ENCODE measurements at regions not wholly inside any gene's neighbourhood (a gene's known extent, or its start where the extent isn't known, plus 50 kb on each side); places are given as distances from the start of the nearest gene placed in this dataset.

DNA sequence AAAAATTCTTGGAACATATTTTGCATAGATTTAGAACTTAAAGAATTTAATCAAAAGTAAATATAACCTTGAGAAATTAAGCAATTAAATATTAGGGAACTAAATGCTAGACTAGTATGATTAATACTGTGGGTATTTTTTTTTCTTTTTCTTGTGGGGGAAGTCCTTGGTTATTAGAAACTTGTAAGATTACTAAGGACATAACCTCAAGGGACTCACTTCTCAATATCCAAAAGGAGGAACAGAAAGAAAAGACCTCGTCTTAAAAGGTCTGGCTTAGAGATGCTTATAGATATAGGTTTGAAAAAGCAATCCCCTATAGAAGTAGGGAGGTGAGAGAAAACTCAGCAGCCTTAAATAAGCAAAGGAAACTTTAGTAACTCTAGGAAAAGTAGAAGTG is 368.5 kb downstream of the INSC start:
- DNase-seq (ENCODE audit: extremely low spot score): no peak
- CTCF ChIA-PET: no interaction called here
- TF ChIP-seq, protein P1, sequence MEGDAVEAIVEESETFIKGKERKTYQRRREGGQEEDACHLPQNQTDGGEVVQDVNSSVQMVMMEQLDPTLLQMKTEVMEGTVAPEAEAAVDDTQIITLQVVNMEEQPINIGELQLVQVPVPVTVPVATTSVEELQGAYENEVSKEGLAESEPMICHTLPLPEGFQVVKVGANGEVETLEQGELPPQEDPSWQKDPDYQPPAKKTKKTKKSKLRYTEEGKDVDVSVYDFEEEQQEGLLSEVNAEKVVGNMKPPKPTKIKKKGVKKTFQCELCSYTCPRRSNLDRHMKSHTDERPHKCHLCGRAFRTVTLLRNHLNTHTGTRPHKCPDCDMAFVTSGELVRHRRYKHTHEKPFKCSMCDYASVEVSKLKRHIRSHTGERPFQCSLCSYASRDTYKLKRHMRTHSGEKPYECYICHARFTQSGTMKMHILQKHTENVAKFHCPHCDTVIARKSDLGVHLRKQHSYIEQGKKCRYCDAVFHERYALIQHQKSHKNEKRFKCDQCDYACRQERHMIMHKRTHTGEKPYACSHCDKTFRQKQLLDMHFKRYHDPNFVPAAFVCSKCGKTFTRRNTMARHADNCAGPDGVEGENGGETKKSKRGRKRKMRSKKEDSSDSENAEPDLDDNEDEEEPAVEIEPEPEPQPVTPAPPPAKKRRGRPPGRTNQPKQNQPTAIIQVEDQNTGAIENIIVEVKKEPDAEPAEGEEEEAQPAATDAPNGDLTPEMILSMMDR (IDR thresholded peaks at IDR 0.05; ENCODE audit: control extremely low read depth, extremely low read depth, low read depth, missing control alignments): no peak
- POLR2A ChIA-PET: no interaction called here

DNA sequence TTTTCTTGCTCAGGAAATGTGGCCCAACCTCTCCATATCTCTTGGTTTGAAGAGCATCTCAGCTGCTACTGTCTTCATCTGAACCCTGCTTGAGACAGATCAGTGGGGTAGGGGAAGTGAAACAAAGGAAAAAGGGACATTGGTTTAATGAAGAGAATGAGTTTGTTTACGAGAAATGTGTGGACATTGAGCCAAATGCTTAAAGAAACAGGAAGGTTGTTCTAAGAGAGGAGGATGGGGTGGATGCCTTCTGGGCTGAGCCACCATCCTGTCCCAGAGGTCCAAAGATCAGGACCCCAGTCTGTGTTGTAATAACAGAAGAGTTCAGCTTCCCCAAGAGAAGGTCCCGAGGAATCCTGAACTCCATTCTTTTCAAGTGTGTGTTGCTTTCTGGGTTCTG is 369.7 kb downstream of the INSC start:
- ChIA-PET POLR2A (no interaction called here), CTCF (interaction anchor here (1.1 kb wide), 1 partner anchor 16 kb away, joined by 3 read pairs; no protein-coding TSS in a partner anchor)
- no peak for DNase-seq (ENCODE audit: extremely low spot score)
- TF ChIP-seq, protein P1 (IDR thresholded peaks at IDR 0.05; ENCODE audit: control extremely low read depth, extremely low read depth, low read depth, missing control alignments): no peak

DNA sequence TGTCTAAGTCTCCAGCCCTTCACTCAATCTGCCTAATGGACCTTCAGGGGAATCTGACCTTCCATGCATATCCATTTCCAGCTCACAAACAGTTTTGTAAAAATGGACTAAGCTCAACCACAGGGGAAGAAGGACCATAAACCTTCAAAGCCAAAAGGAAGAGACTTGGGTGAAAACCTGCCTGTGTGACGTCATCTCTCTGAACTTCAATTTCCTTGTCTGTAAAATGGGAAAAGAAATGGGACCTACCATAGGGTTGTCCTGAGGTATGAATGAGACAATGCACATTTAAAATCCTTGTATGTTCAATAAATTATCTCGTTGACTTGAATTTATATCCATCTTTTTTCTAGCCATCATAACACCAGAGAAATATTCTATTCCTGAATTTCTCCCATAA is 370.7 kb downstream of the INSC start:
- POLR2A ChIA-PET: no interaction called here
- CTCF ChIA-PET: interaction anchor here (0.7 to 1.1 kb wide), 2 partner anchors 13 to 15 kb away, joined by 3 read pairs; no protein-coding TSS in a partner anchor
- TF ChIP-seq, protein P1 (IDR thresholded peaks at IDR 0.05; ENCODE audit: control extremely low read depth, extremely low read depth, low read depth, missing control alignments): no peak
- DNase-seq (ENCODE audit: extremely low spot score): no peak

DNA sequence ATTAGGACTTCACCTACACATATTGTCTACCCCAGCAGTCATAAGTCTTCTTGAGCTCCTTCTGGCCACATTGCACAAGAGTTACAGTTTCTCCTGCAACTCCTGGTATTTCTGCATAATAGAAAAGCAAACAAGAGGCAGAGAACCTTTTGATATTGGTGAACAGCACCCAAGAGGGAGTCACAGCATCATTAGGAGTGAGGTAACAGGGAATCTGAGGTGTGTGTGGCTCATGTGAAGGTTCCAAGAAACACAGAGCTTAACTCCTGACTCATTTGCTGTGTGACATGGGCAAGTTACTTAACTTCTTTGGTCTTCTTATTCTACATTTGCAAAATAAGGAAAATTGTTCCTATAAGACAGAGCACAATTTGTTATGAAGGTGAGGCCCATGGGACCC is 374.6 kb downstream of the INSC start:
- no peak for DNase-seq (ENCODE audit: extremely low spot score)
- ChIA-PET CTCF (no interaction called here), POLR2A (no interaction called here)
- TF ChIP-seq, protein P1 (IDR thresholded peaks at IDR 0.05; ENCODE audit: control extremely low read depth, extremely low read depth, low read depth, missing control alignments): no peak

DNA sequence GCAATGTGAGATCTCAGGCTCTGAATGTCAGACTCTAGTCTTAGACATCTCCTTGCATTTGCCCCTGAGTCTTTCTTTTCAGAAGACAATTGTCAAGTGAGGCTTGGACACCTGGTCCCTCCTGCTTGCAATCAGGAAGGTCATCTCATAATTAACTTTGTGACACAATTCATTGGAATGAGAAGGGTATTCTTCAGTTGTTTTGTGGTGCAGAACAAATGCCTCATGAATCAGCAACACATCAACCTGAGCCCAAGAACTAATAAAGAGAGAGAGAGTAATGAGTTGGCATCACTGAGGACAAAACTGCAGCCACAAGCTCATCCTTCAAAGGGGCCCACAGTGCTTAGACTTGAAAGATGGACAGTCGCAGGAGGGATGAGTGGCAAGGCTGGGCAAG is 375.8 kb downstream of the INSC start:
- ChIA-PET CTCF (no interaction called here), POLR2A (no interaction called here)
- TF ChIP-seq, protein P1 (IDR thresholded peaks at IDR 0.05; ENCODE audit: control extremely low read depth, extremely low read depth, low read depth, missing control alignments): no peak
- no peak for DNase-seq (ENCODE audit: extremely low spot score)

DNA sequence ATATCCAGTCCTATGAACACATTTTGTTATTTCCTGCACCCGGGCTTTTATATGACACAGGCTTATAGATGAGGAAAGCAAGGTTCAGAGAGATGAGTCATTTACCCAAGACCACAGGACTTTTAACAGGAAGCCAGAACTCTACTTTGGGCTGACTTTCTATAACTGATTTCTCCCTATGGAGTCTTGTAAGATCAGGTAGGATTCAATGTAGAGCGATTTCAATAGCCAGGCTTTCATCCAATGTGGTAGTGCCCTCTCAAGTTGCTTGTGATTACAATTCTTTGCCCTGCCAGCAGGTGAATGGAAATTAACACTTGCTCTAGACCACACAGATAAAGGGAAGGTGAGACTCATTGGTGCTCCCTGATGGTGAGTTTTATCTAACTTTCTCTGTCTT is 378.3 kb downstream of the INSC start:
- CTCF ChIA-PET: no interaction called here
- POLR2A ChIA-PET: no interaction called here

More for the DNA sequence above, 378.3 kb downstream of the INSC start:
- TF ChIP-seq, protein P1 (IDR thresholded peaks at IDR 0.05; ENCODE audit: control extremely low read depth, extremely low read depth, low read depth, missing control alignments): no peak
- DNase-seq (ENCODE audit: extremely low spot score): no peak
